ENCODE measurements at regions not wholly inside any gene's neighbourhood (a gene's known extent, or its start where the extent isn't known, plus 50 kb on each side); places are given as distances from the start of the nearest gene placed in this dataset.
"Not testable (repeated sequence)": the region's sequence is repeated elsewhere in the genome, so short reads cannot be mapped to it uniquely, and the experiment has no call there.

- DNase-seq (ENCODE audit: low read depth): no peak
- no peak for TF ChIP-seq CTCF (conservative IDR thresholded peaks at IDR 0.05; ENCODE audit: low read depth, low read length)
- no peak overlapping the region for H3K4me3 ChIP-seq (ENCODE audit: low read length)
These were observed 301.7 kb downstream of the MRPS30 start for GRCh38 chr5:45110399-45110798.

- TF ChIP-seq CTCF (conservative IDR thresholded peaks at IDR 0.05; ENCODE audit: low read depth, low read length): no peak
These were observed 305.0 kb downstream of the MRPS30 start for GRCh38 chr5:45113726-45114125.

GRCh38 chr5:45132972-45133371 lies 324.2 kb downstream of the MRPS30 start:
- no peak overlapping the region for H3K4me3 ChIP-seq (ENCODE audit: low read length)
- DNase-seq (ENCODE audit: low read depth): no peak
- no peak for TF ChIP-seq CTCF (conservative IDR thresholded peaks at IDR 0.05; ENCODE audit: low read depth, low read length)

More at GRCh38 chr5:45113726-45114125, 305.0 kb downstream of the MRPS30 start:
- no peak for DNase-seq (ENCODE audit: low read depth)
- no peak overlapping the region for H3K4me3 ChIP-seq (ENCODE audit: low read length)

- DNase-seq (ENCODE audit: low read depth): no peak
- H3K4me3 ChIP-seq (ENCODE audit: low read length): no peak overlapping the region
- TF ChIP-seq CTCF (conservative IDR thresholded peaks at IDR 0.05; ENCODE audit: low read depth, low read length): no peak
These were observed 354.2 kb downstream of the MRPS30 start for GRCh38 chr5:45162974-45163373.

GRCh38 chr5:45171563-45171962 lies 362.8 kb downstream of the MRPS30 start:
- H3K4me3 ChIP-seq (ENCODE audit: low read length): no peak overlapping the region
- TF ChIP-seq CTCF (conservative IDR thresholded peaks at IDR 0.05; ENCODE audit: low read depth, low read length): no peak
- DNase-seq (ENCODE audit: low read depth): no peak

GRCh38 chr5:45172634-45173033 lies 363.9 kb downstream of the MRPS30 start:
- not testable (repeated sequence) for H3K4me3 ChIP-seq (ENCODE audit: low read length)

GRCh38 chr5:45179686-45180085 lies 370.9 kb downstream of the MRPS30 start:
- no peak for DNase-seq (ENCODE audit: low read depth)
- TF ChIP-seq CTCF (conservative IDR thresholded peaks at IDR 0.05; ENCODE audit: low read depth, low read length): no peak
- H3K4me3 ChIP-seq (ENCODE audit: low read length): no peak overlapping the region

More at GRCh38 chr5:45172634-45173033, 363.9 kb downstream of the MRPS30 start:
- not testable (repeated sequence) for DNase-seq (ENCODE audit: low read depth)

- no peak for TF ChIP-seq CTCF (conservative IDR thresholded peaks at IDR 0.05; ENCODE audit: low read depth, low read length)
- no peak for DNase-seq (ENCODE audit: low read depth)
- no peak overlapping the region for H3K4me3 ChIP-seq (ENCODE audit: low read length)
These were observed 380.3 kb downstream of the MRPS30 start for GRCh38 chr5:45189042-45189441.

All from retinal pigment epithelial cell (primary cell).